Keratinocyte (primary cell): ENCODE measurements at regions not wholly inside any gene's neighbourhood (a gene's known extent, or its start where the extent isn't known, plus 50 kb on each side); places are given as distances from the start of the nearest gene placed in this dataset.

Source experiments
- DNase-seq: peaks from one replicate; pipeline ENCODE4 v3.0.0-alpha.2; 2011; ENCODE audit warnings: low read depth, missing footprints, low spot score
- FAIRE-seq: peaks from 2 replicates; lab custom pipeline; 2011; peaks lifted over from hg19 to GRCh38; lab: Jason Lieb, UNC
- H2AFZ ChIP-seq: 2 replicates; pipeline ENCODE4 v1.6.0; 2012; ENCODE audit warnings: low read length, control low read depth, inconsistent platforms; ENCODE audit not compliant: control insufficient read depth
- H3K27ac ChIP-seq: 2 replicates; pipeline ENCODE4 v1.5.1; 2011; ENCODE audit warnings: low read length; ENCODE audit not compliant: control insufficient read depth, insufficient read depth
- H3K27me3 ChIP-seq: 3 replicates; pipeline ENCODE4 v1.6.0; 2011; ENCODE audit warnings: low read length; ENCODE audit not compliant: control insufficient read depth, insufficient read depth; ENCODE audit errors: extremely low read depth
- H3K36me3 ChIP-seq, 2 experiments: 2 replicates in 1 of 2; 3 replicates in 1 of 2; pipeline ENCODE4 v1.5.1; 2011; ENCODE audit warnings: low read length in 2 of 2, mild to moderate bottlenecking in 1 of 2; ENCODE audit not compliant: control insufficient read depth in 2 of 2, insufficient read depth in 2 of 2; ENCODE audit errors: extremely low read depth in 1 of 2
- H3K4me1 ChIP-seq: 3 replicates; pipeline ENCODE4 v1.5.1; 2011; ENCODE audit warnings: low read length; ENCODE audit not compliant: control insufficient read depth, insufficient read depth; ENCODE audit errors: extremely low read depth
- H3K4me2 ChIP-seq: 3 replicates; pipeline ENCODE4 v1.6.0; 2011; ENCODE audit warnings: low read depth, low read length; ENCODE audit not compliant: control insufficient read depth, insufficient read depth; ENCODE audit errors: extremely low read depth
- H3K4me3 ChIP-seq, 3 experiments: fragments of 200-600 bp in 1 of 3; sonication (generic) in 1 of 3; 2 replicates in 2 of 3; 3 replicates in 1 of 3; pipeline ENCODE4 v1.5.1; 2011 to 2016; ENCODE audit warnings: low read length in 3 of 3, mild to moderate bottlenecking in 3 of 3, control low read depth in 2 of 3, inconsistent platforms in 1 of 3, low read depth in 1 of 3, mixed read lengths in 1 of 3, mixed run types in 1 of 3, moderate library complexity in 1 of 3; ENCODE audit not compliant: control insufficient read depth in 2 of 3, insufficient read depth in 2 of 3; ENCODE audit errors: extremely low read depth in 1 of 3
- H3K79me2 ChIP-seq: 2 replicates; pipeline ENCODE4 v1.6.0; 2012; ENCODE audit warnings: low read length; ENCODE audit not compliant: control insufficient read depth, insufficient read depth
- H3K9ac ChIP-seq: 3 replicates; pipeline ENCODE4 v1.6.0; 2011; ENCODE audit warnings: low read length; ENCODE audit not compliant: control insufficient read depth, insufficient read depth; ENCODE audit errors: extremely low read depth
- H3K9me1 ChIP-seq: 3 replicates; pipeline ENCODE4 v1.6.0; 2011; ENCODE audit warnings: low read length; ENCODE audit not compliant: control insufficient read depth, insufficient read depth; ENCODE audit errors: extremely low read depth
- H3K9me3 ChIP-seq: 2 replicates; pipeline ENCODE4 v1.5.1; 2012; ENCODE audit warnings: low read depth, low read length; ENCODE audit not compliant: control insufficient read depth
- H4K20me1 ChIP-seq: 3 replicates; pipeline ENCODE4 v1.6.0; 2011; ENCODE audit warnings: low read length; ENCODE audit not compliant: control insufficient read depth, insufficient read depth; ENCODE audit errors: extremely low read depth
- EZH2 ChIP-seq: IDR thresholded peaks from one replicate; pipeline ENCODE4 v1.6.1; 2012; ENCODE audit warnings: inconsistent platforms, mild to moderate bottlenecking, low read length, moderate library complexity
- dilution Hi-C: fragments of 300-500 bp; cut with MboI; formaldehyde crosslinking; loops from one replicate; pipeline ENCODE4 v1.7.0; 2020; ENCODE audit warnings: low sequenced_read_pairs; ENCODE audit not compliant: extremely low pct_ligation_motif_present
- TF ChIP-seq, protein P1 (sequence below), 3 experiments: IDR thresholded peaks in 1 of 3; conservative IDR thresholded peaks in 1 of 3; optimal IDR thresholded peaks in 1 of 3; 2 replicates in 2 of 3; 3 replicates in 1 of 3; pipeline versions ENCODE3 to v1.5.1; 2011; ENCODE audit warnings: low read length in 3 of 3, mild to moderate bottlenecking in 3 of 3, moderate library complexity in 2 of 3, control low read depth in 1 of 3, inconsistent platforms in 1 of 3; ENCODE audit not compliant: insufficient read depth in 2 of 3; ENCODE audit errors: extremely low read depth in 1 of 3

GRCh38 chr7:153675131-153675530 is 377.1 kb upstream of the DPP6 start:
- no peaks in the 10 kb centered on the region for H4K20me1 ChIP-seq
- dilution Hi-C loops, result no loop called here

DNA sequence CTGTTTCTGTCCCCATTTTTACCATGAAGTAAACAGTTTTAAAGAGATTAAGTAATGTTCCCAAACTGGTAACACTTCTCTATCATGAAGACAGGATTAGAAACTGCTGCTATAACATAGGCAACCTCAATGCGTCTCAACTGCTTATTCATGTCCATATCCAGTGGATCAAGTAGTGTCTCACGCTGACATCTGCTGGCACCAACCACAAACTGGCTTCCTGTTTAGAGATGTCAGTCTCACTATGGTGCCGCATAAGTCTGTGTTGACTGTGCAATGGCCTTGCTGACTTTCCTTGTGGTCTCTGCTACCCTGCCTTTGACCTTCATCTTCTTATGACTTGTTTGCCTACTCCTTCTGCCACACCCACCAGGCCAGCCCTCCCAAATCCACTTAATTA is 369.6 kb upstream of the DPP6 start:
- TF ChIP-seq, protein P1, sequence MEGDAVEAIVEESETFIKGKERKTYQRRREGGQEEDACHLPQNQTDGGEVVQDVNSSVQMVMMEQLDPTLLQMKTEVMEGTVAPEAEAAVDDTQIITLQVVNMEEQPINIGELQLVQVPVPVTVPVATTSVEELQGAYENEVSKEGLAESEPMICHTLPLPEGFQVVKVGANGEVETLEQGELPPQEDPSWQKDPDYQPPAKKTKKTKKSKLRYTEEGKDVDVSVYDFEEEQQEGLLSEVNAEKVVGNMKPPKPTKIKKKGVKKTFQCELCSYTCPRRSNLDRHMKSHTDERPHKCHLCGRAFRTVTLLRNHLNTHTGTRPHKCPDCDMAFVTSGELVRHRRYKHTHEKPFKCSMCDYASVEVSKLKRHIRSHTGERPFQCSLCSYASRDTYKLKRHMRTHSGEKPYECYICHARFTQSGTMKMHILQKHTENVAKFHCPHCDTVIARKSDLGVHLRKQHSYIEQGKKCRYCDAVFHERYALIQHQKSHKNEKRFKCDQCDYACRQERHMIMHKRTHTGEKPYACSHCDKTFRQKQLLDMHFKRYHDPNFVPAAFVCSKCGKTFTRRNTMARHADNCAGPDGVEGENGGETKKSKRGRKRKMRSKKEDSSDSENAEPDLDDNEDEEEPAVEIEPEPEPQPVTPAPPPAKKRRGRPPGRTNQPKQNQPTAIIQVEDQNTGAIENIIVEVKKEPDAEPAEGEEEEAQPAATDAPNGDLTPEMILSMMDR (optimal IDR thresholded peaks at IDR 0.05 in 1 of 3, IDR thresholded peaks at IDR 0.05 in 1 of 3, conservative IDR thresholded peaks at IDR 0.05 in 1 of 3; ENCODE audit: extremely low read depth in 1 of 3, insufficient read depth in 2 of 3, low read length in 3 of 3), result peak in 1 of 3 experiments; percentile 68
- no peak for TF ChIP-seq EZH2
- DNase-seq (no peak), FAIRE-seq (no peak)
- no peaks in the 10 kb centered on the region for H3K79me2 ChIP-seq
- dilution Hi-C loops, result no loop called here
- H3K9ac ChIP-seq, result no peak overlapping the region
- no peaks in the 10 kb centered on the region for H3K4me1 ChIP-seq
- H4K20me1 ChIP-seq, result no peaks in the 10 kb centered on the region
- H3K9me1 ChIP-seq, result no peaks in the 10 kb centered on the region
- no peak overlapping the region for H3K27ac ChIP-seq
- no peaks in the 10 kb centered on the region for H3K9me3 ChIP-seq
- no peak overlapping the region for H3K4me2 ChIP-seq
- H2AFZ ChIP-seq, result no peak overlapping the region
- no peak overlapping the region for H3K4me3 ChIP-seq
- H3K27me3 ChIP-seq, result no peaks in the 10 kb centered on the region
- no peaks in the 10 kb centered on the region for H3K36me3 ChIP-seq

More at GRCh38 chr7:153675131-153675530, 377.1 kb upstream of the DPP6 start:
- H2AFZ ChIP-seq, result no peak overlapping the region
- no peak overlapping the region for H3K27ac ChIP-seq
- no peaks in the 10 kb centered on the region for H3K4me1 ChIP-seq
- H3K4me2 ChIP-seq, result no peak overlapping the region
- H3K79me2 ChIP-seq, result no peaks in the 10 kb centered on the region
- no peak for DNase-seq
- H3K4me3 ChIP-seq, result no peak overlapping the region
- H3K9me1 ChIP-seq, result no peaks in the 10 kb centered on the region
- H3K36me3 ChIP-seq, result no peaks in the 10 kb centered on the region
- no peak overlapping the region for H3K9ac ChIP-seq
- no peaks in the 10 kb centered on the region for H3K27me3 ChIP-seq
- FAIRE-seq, result no peak
- no peaks in the 10 kb centered on the region for H3K9me3 ChIP-seq
- TF ChIP-seq, protein P1 (optimal IDR thresholded peaks at IDR 0.05 in 1 of 3, IDR thresholded peaks at IDR 0.05 in 1 of 3, conservative IDR thresholded peaks at IDR 0.05 in 1 of 3; ENCODE audit: extremely low read depth in 1 of 3, insufficient read depth in 2 of 3, low read length in 3 of 3), result no peak
